Stimulated activated CD4-positive, alpha-beta T cell treated with anti-CD3 and anti-CD28 coated beads, Interleukin-2, amount 100 ng/mL, for 48 hours (primary cell): ENCODE measurements at regions not wholly inside any gene's neighbourhood (a gene's known extent, or its start where the extent isn't known, plus 50 kb on each side); places are given as distances from the start of the nearest gene placed in this dataset.

Experiments used
- DNase-seq, 2 donors: peaks; one replicate each; pipeline ENCODE4 v3.0.0-alpha.2; 2020

DNA sequence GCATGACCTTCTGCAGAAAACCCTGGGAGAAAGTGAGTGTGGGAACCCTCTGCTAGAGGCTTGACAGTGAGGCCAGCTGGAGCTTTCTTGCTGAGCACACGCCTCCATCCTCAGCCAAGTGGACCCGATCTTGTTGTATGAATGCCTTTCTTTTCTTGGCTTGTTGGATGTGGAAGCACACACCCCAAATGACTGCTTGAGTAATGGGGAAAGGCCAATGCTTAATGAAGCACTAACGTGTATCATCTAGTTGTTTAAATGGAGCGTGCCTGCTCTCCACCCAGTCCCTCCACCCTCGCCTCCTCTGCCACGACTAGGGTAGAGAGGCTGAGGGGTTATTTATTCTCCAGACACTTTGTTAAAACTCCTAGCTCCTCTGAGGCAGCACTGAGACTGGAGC, 54.3 kb upstream of the IKBKE start:
- DNase-seq = no peak

DNA sequence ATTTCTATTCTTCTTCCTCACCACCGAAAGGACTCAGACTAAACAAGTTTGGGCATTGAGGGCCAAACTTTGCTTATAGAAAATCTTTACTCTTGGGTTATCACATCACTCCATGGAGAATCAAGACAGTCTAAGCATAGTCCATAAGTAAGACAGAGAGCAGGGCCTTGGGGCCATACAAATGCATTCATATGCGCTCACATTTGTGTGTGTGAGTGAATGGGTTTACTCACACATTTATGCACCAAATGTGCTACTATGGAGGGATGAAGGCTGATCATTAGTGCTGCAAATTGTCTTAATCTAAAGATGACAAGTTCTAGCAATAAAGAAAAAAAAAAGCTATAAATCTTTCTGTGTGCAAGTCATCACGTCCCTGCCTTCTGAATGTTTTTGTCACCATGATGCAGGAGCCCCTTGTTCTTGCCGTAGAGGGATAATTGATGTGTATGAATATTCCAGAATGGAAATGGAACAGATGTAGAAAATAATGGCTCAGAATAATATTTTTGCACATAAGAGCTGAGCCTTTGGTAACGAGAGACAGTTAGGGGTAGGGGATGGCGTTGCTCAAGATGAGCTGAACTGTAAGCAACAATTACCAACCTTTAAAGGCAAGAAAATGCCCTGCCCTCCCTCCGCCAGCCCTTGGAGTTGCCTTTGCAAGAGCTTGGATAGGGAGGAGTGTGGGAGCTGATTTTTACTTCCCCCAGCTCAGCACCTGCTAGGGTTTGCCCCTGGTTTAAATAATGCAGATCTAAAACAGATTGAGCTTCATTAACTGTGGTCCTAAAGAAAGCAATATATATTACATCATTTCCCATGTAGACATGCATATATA, 52.3 kb upstream of the IKBKE start:
- DNase-seq = no peak

DNA sequence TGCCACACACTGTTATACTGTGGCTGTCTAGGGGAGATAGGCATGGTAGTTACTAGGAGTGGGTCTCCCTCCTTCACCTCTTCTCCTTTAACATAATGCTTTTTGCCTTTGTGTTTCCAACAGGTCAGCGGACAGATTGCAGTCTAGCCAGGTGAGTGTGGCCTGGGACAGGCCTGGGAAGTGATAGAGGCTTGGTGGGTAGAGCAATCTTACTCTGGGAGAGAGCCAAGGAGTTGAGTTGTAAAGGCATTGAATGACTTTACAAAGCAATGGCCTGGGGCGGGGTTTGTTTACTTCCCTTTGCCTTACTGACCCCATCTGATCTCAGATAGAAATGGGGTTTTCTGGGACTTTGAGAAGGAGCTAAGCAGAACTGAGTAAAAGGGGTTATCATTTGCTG, 51.0 kb upstream of the IKBKE start:
- DNase-seq = no peak

DNA sequence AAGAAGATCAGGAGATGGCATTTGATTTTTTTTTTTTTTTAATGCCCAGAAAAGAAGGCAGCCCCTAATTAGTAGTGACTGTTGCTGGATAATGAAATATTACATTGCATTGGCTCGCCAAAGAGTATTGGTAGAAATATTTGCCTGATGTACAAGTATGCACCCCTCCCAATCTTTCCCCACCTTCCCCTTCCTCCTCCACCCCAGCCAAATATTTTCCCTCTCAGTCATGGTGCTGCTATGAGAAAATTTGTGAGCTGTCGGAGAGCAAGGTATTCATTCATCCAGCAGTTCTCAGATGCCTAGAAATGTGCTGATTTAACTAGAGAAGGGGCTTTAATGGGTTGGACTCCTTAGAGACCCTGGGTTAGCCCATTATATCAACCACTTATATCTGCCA, 50.5 kb upstream of the IKBKE start:
- DNase-seq = no peak

GRCh38 chr1:206420471-206420870, 49.8 kb upstream of the IKBKE start:
- DNase-seq = no peak
